HL-60 (cell line): ENCODE measurements at regions not wholly inside any gene's neighbourhood (a gene's known extent, or its start where the extent isn't known, plus 50 kb on each side); places are given as distances from the start of the nearest gene placed in this dataset.

Experiments used
- POLR2AphosphoS5 ChIP-seq: IDR thresholded peaks from 2 replicates; pipeline ENCODE4 v1.6.1; 2012; ENCODE audit warnings: low read depth
- TF ChIP-seq, protein P1 (sequence below): IDR thresholded peaks from one replicate; pipeline ENCODE4 v1.5.1; 2011; ENCODE audit warnings: low read length, control low read depth, inconsistent platforms; ENCODE audit not compliant: insufficient read depth

DNA sequence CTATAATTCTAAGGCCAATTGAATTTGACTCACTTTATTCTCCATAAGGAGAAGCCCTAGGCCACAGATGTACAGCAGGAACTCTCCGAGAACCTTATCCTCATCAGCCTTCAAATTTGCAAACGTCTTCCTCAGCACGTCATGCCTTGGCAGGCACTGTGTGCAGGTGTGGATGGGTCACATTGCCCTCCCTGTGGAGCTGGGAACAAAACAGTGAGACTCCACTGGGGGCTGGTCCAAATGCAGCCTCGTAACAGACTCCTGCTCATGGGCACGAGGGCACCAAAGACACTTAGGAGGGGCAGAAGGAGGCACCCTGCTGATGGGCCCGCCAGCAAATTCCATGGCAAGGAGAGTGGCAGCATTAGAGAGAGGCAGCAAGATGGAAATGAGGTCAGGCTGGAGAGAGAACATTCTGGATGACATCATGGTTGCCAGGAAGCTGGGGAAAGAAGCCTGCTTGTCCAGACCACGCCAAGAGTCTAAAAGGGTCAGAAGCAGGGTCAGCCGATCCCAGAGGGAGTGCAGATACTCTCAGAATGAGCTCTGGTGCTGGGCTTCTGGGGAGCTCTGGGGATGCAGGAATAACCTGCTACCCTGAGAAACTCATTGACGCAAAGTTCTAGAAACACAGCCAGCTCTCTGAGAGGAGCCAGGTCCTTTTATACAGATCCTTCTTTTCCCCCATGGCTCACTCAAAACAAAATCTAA is 242.2 kb downstream of the B3GLCT start:
- TF ChIP-seq, protein P1, sequence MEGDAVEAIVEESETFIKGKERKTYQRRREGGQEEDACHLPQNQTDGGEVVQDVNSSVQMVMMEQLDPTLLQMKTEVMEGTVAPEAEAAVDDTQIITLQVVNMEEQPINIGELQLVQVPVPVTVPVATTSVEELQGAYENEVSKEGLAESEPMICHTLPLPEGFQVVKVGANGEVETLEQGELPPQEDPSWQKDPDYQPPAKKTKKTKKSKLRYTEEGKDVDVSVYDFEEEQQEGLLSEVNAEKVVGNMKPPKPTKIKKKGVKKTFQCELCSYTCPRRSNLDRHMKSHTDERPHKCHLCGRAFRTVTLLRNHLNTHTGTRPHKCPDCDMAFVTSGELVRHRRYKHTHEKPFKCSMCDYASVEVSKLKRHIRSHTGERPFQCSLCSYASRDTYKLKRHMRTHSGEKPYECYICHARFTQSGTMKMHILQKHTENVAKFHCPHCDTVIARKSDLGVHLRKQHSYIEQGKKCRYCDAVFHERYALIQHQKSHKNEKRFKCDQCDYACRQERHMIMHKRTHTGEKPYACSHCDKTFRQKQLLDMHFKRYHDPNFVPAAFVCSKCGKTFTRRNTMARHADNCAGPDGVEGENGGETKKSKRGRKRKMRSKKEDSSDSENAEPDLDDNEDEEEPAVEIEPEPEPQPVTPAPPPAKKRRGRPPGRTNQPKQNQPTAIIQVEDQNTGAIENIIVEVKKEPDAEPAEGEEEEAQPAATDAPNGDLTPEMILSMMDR = no peak
- TF ChIP-seq POLR2AphosphoS5 = no peak
